A549 (cell line): ENCODE measurements at regions not wholly inside any gene's neighbourhood (a gene's known extent, or its start where the extent isn't known, plus 50 kb on each side); places are given as distances from the start of the nearest gene placed in this dataset.

Source experiments
- ATAC-seq, 2 experiments: fragments of 200-7000 bp in 1 of 2; fragments of >200 bp in 1 of 2; cut with Nextera tagmentation in 1 of 2; cut with Tn5 transposase in 1 of 2; 3 replicates each; pipeline versions ENCODE4 v1.8.0 to v1.9.1; 2018 to 2020; ENCODE audit warnings: mild to moderate bottlenecking in 1 of 2, moderate library complexity in 1 of 2
- CTCF ChIA-PET: fragments of 300-600 bp; sonication (Branson Sonifier 250); formaldehyde crosslinking; extraction: SDS; loops from one replicate; lab custom pipeline; 2021; ENCODE audit warnings: antibody characterized with exemption, inconsistent platforms; lab: Yijun Ruan, JAX
- POLR2A ChIA-PET: fragments of 350-600 bp; formaldehyde crosslinking; extraction: SDS; loops from one replicate; lab custom pipeline; 2021; ENCODE audit warnings: antibody characterized with exemption, inconsistent platforms; lab: Yijun Ruan, JAX
- DNase-seq, 2 experiments: peaks; one replicate each; pipeline versions ENCODE4 v3.0.0 to v3.0.0-alpha.2; 2011 to 2016; ENCODE audit warnings: low read depth in 1 of 2, low spot score in 1 of 2
- FAIRE-seq: peaks from 2 replicates; lab custom pipeline; 2011; peaks lifted over from hg19 to GRCh38; lab: Jason Lieb, UNC
- H3K27ac ChIP-seq, 2 experiments: fragments of >200 bp; sonication (Bioruptor Twin); formaldehyde crosslinking; 3 replicates each; pipeline ENCODE4 v1.5.1; 2016 to 2017
- H3K4me1 ChIP-seq: fragments of >200 bp; sonication (Bioruptor Twin); formaldehyde crosslinking; 3 replicates; pipeline ENCODE4 v1.6.1; 2016
- H3K4me2 ChIP-seq: fragments of >200 bp; sonication (Bioruptor Twin); formaldehyde crosslinking; 3 replicates; pipeline ENCODE4 v1.6.1; 2016
- H3K4me3 ChIP-seq: fragments of >200 bp; sonication (Bioruptor Twin); formaldehyde crosslinking; 3 replicates; pipeline ENCODE4 v1.5.1; 2016
- H3K9me3 ChIP-seq: fragments of >200 bp; sonication (Bioruptor Twin); formaldehyde crosslinking; 3 replicates; pipeline ENCODE4 v1.6.1; 2016
- ATOH8 ChIP-seq: fragments of 250-450 bp; sonication (Bioruptor Pico); IDR thresholded peaks from 2 replicates; pipeline ENCODE4 v1.5.0; 2020; ENCODE audit warnings: low read depth, mild to moderate bottlenecking, moderate library complexity
- BHLHE40 ChIP-seq: IDR thresholded peaks from 2 replicates; pipeline ENCODE4 v1.6.1; 2012; ENCODE audit warnings: low read depth, low read length, inconsistent platforms
- CEBPB ChIP-seq, 2 experiments: fragments of >200 bp in 1 of 2; sonication (Bioruptor Twin) in 1 of 2; formaldehyde crosslinking in 1 of 2; IDR thresholded peaks; 2 replicates each; pipeline ENCODE4 v1.6.1; 2012 to 2016
- CHD4 ChIP-seq: fragments of 200-600 bp; sonication (generic); IDR thresholded peaks from 2 replicates; pipeline ENCODE4 v1.6.1; 2016; ENCODE audit warnings: antibody characterized with exemption, mild to moderate bottlenecking, borderline replicate concordance
- CTCF ChIP-seq: fragments of >200 bp; sonication (Bioruptor Twin); formaldehyde crosslinking; IDR thresholded peaks from 3 replicates; pipeline ENCODE4 v1.5.1; 2016
- ESRRA ChIP-seq: fragments of 150-350 bp; IDR thresholded peaks from 2 replicates; pipeline ENCODE4 v1.6.1; 2014; ENCODE audit warnings: mild to moderate bottlenecking, low read length, borderline replicate concordance
- FOSL2 ChIP-seq, 2 experiments: fragments of 450-650 bp in 1 of 2; fragments of >200 bp in 1 of 2; sonication (Bioruptor Twin) in 1 of 2; formaldehyde crosslinking; IDR thresholded peaks; 2 replicates each; pipeline versions ENCODE4 v1.5.0 to v1.6.1; 2016 to 2020; ENCODE audit warnings: mild to moderate bottlenecking in 1 of 2, moderate library complexity in 1 of 2
- FOXS1 ChIP-seq: fragments of 250-450 bp; sonication (Bioruptor Pico); IDR thresholded peaks from 2 replicates; pipeline ENCODE4 v1.5.0; 2020; ENCODE audit warnings: mild to moderate bottlenecking, moderate library complexity
- GATA3 ChIP-seq: IDR thresholded peaks from 2 replicates; pipeline ENCODE4 v1.6.1; 2012; ENCODE audit warnings: borderline replicate concordance
- HEYL ChIP-seq: fragments of 250-450 bp; sonication (Bioruptor Pico); IDR thresholded peaks from 2 replicates; pipeline ENCODE4 v1.8.0; 2021; ENCODE audit warnings: mild to moderate bottlenecking, moderate library complexity
- HOXA7 ChIP-seq: fragments of 250-450 bp; sonication (Bioruptor Pico); IDR thresholded peaks from 2 replicates; pipeline ENCODE4 v1.5.0; 2020; ENCODE audit warnings: mild to moderate bottlenecking, moderate library complexity
- HOXB13 ChIP-seq: fragments of 250-450 bp; sonication (Bioruptor Pico); IDR thresholded peaks from 2 replicates; pipeline ENCODE4 v1.5.0; 2020; ENCODE audit warnings: low read depth, mild to moderate bottlenecking, moderate library complexity
- JUN ChIP-seq, 2 experiments: fragments of >200 bp; sonication (Bioruptor Twin); formaldehyde crosslinking; IDR thresholded peaks; 2 replicates in 1 of 2; 3 replicates in 1 of 2; pipeline ENCODE4 v1.6.1; 2016 to 2017
- JUNB ChIP-seq: fragments of >200 bp; sonication (Bioruptor Twin); formaldehyde crosslinking; IDR thresholded peaks from 2 replicates; pipeline ENCODE4 v1.6.1; 2016
- MAFK ChIP-seq: fragments of 450-650 bp; IDR thresholded peaks from 2 replicates; pipeline ENCODE4 v1.6.1; 2014; ENCODE audit not compliant: partially characterized antibody
- MAZ ChIP-seq: fragments of 150-350 bp; IDR thresholded peaks from 2 replicates; pipeline ENCODE4 v1.6.1; 2014; ENCODE audit warnings: antibody characterized with exemption, low read depth, low read length, borderline replicate concordance
- MYC ChIP-seq: IDR thresholded peaks from 2 replicates; pipeline ENCODE4 v1.6.1; 2012; ENCODE audit warnings: mild to moderate bottlenecking, inconsistent platforms, low read length, improper control_type of control experiment, borderline replicate concordance
- NPAS2 ChIP-seq: fragments of 250-450 bp; sonication (Bioruptor Pico); IDR thresholded peaks from 2 replicates; pipeline ENCODE4 v1.8.0; 2022; ENCODE audit warnings: mild to moderate bottlenecking, moderate library complexity, borderline replicate concordance
- RAD21 ChIP-seq, 2 experiments: fragments of >200 bp in 1 of 2; sonication (Bioruptor Twin) in 1 of 2; formaldehyde crosslinking in 1 of 2; IDR thresholded peaks in 1 of 2; conservative IDR thresholded peaks in 1 of 2; 2 replicates in 1 of 2; 3 replicates in 1 of 2; pipeline ENCODE4 v1.6.1; 2012 to 2018; ENCODE audit warnings: inconsistent platforms in 1 of 2
- RFX5 ChIP-seq: fragments of 450-650 bp; IDR thresholded peaks from 2 replicates; pipeline ENCODE4 v1.7.1; 2014; ENCODE audit warnings: antibody characterized with exemption, mild to moderate bottlenecking, moderate library complexity
- TFCP2L1 ChIP-seq: fragments of 250-450 bp; sonication (Bioruptor Pico); IDR thresholded peaks from 2 replicates; pipeline ENCODE4 v1.5.0; 2021; ENCODE audit warnings: mild to moderate bottlenecking
- USF2 ChIP-seq: fragments of 450-650 bp; IDR thresholded peaks from 2 replicates; pipeline ENCODE4 v1.6.1; 2014; ENCODE audit warnings: antibody characterized with exemption
- WGBS: methylation state at CpG from one replicate; pipeline ENCODE4 v1.1.6; 2017; ENCODE audit errors: missing lambda C conversion rate; 5-methylcytosine and 5-hydroxymethylcytosine counted together
- TF ChIP-seq, protein P1 (sequence below): fragments of 250-450 bp; sonication (Bioruptor Pico); IDR thresholded peaks from 2 replicates; pipeline ENCODE4 v1.5.0; 2021; ENCODE audit warnings: mild to moderate bottlenecking, moderate library complexity, borderline replicate concordance
- TF ChIP-seq, protein P2 (sequence below): fragments of >200 bp; sonication (Bioruptor Twin); formaldehyde crosslinking; IDR thresholded peaks from 3 replicates; pipeline ENCODE4 v1.6.1; 2016
- TF ChIP-seq, protein P3 (sequence below): IDR thresholded peaks from 2 replicates; pipeline ENCODE4 v1.6.1; 2012; ENCODE audit warnings: low read depth, borderline replicate concordance

DNA sequence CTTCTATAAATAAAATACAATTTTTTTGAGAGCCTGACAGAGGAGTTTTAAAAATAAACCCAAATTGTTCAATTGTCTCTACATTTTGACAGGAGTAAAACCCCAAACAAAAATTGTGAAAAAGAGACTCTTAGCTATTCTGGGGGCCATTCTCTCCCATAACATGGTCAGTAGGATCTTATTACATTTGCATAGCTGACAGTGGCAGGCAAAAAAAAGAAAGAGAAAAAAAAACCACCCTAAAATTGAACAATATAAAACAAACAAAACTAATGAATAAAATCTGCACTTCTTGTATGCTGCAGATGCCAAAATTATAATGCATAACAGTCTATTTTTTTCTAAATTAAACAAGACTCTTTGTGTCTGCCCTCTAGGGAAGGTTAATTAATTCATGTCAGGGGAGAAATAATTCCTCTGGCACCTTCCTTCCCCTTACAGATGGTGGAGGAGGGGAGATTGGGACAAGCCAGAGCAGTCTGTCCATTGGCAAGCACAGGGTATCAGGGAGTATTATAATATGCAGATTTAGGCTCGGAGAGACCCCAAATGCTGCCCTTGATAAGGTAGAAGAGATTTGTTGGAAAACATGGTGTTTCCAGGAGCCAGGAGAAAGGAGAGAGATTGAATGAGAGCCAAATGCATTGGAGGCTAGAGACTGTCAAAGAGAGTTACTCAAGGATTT lies 79.7 kb upstream of the CDH6 start (continued):
- TF ChIP-seq ESRRA (no peak), CEBPB (IDR thresholded peaks at IDR 0.05) (no peak), BHLHE40 (no peak), RFX5 (no peak), CTCF (no peak), GATA3 (no peak), TFCP2L1 (no peak), NPAS2 (CRISPR knock-in tag) (no peak)
- TF ChIP-seq, protein P1, sequence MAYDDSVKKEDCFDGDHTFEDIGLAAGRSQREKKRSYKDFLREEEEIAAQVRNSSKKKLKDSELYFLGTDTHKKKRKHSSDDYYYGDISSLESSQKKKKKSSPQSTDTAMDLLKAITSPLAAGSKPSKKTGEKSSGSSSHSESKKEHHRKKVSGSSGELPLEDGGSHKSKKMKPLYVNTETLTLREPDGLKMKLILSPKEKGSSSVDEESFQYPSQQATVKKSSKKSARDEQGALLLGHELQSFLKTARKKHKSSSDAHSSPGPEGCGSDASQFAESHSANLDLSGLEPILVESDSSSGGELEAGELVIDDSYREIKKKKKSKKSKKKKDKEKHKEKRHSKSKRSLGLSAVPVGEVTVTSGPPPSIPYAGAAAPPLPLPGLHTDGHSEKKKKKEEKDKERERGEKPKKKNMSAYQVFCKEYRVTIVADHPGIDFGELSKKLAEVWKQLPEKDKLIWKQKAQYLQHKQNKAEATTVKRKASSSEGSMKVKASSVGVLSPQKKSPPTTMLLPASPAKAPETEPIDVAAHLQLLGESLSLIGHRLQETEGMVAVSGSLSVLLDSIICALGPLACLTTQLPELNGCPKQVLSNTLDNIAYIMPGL (CRISPR knock-in tag), result no peak
- TF ChIP-seq, all 56 proteins: peak for 0

- FAIRE-seq (no peak), DNase-seq (no peak), ATAC-seq (no peak)
- Histone ChIP-seq H3K27ac (no peak overlapping the region), H3K4me2 (no peak overlapping the region), H3K4me3 (no peak overlapping the region), H3K9me3 (no peaks in the 10 kb centered on the region), H3K4me1 (no peaks in the 10 kb centered on the region)
- POLR2A ChIA-PET, result no interaction called here
- CTCF ChIA-PET, result no interaction called here
- 22% methylated on average over 3 of the region's 3 CpGs for WGBS
- TF ChIP-seq JUN (IDR thresholded peaks at IDR 0.05) (no peak), TFCP2L1 (no peak), GATA3 (no peak), MAFK (no peak), FOXS1 (CRISPR knock-in tag) (no peak), ESRRA (no peak), HOXA7 (CRISPR knock-in tag) (no peak), MYC (no peak), FOSL2 (IDR thresholded peaks at IDR 0.05) (no peak), FOSL2 (CRISPR knock-in tag; IDR thresholded peaks at IDR 0.05) (no peak), CHD4 (no peak), JUNB (no peak), RAD21 (conservative IDR thresholded peaks at IDR 0.05 in 1 of 2, IDR thresholded peaks at IDR 0.05 in 1 of 2) (no peak), USF2 (no peak), HOXB13 (CRISPR knock-in tag) (no peak), ATOH8 (CRISPR knock-in tag) (no peak), HEYL (CRISPR knock-in tag) (no peak), CEBPB (IDR thresholded peaks at IDR 0.05) (no peak), MAZ (no peak)
- TF ChIP-seq, protein P2, sequence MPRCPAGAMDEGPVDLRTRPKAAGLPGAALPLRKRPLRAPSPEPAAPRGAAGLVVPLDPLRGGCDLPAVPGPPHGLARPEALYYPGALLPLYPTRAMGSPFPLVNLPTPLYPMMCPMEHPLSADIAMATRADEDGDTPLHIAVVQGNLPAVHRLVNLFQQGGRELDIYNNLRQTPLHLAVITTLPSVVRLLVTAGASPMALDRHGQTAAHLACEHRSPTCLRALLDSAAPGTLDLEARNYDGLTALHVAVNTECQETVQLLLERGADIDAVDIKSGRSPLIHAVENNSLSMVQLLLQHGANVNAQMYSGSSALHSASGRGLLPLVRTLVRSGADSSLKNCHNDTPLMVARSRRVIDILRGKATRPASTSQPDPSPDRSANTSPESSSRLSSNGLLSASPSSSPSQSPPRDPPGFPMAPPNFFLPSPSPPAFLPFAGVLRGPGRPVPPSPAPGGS, result no peak
- TF ChIP-seq, protein P3, sequence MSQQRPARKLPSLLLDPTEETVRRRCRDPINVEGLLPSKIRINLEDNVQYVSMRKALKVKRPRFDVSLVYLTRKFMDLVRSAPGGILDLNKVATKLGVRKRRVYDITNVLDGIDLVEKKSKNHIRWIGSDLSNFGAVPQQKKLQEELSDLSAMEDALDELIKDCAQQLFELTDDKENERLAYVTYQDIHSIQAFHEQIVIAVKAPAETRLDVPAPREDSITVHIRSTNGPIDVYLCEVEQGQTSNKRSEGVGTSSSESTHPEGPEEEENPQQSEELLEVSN, result no peak
- TF ChIP-seq, all 56 proteins: peak for 0
These were observed 80.4 kb upstream of the CDH6 start for GRCh38 chr5:31113101-31113500.
